HG03521 (cell line): ENCODE measurements at regions not wholly inside any gene's neighbourhood (a gene's known extent, or its start where the extent isn't known, plus 50 kb on each side); places are given as distances from the start of the nearest gene placed in this dataset.

ENCODE experiments used
- ATAC-seq: cut with Tn5 transposase; IDR thresholded peaks from one replicate; pipeline ENCODE4 v1.9.1; 2021; ENCODE audit warnings: mild to moderate bottlenecking, moderate library complexity; ENCODE audit not compliant: unreplicated experiment

DNA sequence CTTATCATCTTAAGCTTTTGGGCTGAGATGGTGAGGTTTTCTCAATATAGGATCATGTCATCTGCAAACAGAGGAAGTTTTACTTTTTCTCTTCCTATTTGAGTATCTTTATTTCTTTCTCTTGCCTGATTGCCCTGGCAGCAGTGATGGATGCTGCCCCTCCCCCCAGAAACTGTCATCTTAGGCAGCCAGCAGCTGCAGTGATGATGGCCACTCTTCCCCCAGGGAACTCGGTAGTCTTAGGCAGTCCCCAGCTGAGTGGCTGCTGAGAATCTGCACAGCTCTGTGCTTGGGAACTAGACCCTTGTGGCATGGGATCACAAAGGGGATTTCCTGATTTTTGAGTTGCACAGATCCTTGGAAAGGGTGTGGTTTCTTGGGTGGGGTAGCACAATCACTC lies 791.1 kb upstream of the ALCAM start:
- ATAC-seq: no peak

DNA sequence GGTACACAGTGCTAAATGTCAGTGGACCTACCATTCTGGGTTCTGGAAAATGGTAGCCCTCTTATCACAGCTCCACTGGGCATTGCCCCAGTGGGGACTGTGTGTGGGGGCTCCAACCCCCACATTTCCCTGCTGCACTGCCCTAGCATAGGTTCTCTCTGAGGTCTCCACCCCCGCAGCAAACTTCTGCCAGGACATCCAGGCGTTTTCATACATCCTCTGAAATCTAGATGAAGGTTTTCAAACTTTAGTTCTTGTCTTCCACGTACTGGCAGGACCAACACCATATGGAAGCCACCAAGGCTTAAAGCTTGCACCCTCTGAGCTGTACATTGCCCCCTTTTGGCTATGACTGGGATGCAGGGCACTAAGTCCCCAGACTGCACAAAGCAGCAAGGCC lies 788.2 kb upstream of the ALCAM start:
- ATAC-seq: no peak

DNA sequence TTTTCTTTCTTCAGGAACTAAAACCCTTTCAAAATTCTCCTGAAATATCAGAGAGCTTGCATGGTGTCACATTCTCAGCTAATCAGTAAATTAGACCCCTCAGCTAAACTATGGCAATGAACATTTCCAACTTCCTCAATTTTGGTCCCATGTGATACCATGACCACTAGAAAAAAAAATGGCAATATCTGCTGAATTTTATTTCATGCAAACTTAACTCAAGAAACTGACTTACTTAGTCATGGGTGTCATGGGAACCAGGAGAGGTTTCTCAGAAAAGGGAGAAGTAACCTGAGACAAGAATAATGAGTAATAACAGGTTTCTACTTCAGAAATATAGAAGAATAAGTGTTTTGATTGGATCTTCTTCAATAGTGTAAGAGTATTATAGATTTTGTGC lies 784.6 kb upstream of the ALCAM start:
- no peak for ATAC-seq

DNA sequence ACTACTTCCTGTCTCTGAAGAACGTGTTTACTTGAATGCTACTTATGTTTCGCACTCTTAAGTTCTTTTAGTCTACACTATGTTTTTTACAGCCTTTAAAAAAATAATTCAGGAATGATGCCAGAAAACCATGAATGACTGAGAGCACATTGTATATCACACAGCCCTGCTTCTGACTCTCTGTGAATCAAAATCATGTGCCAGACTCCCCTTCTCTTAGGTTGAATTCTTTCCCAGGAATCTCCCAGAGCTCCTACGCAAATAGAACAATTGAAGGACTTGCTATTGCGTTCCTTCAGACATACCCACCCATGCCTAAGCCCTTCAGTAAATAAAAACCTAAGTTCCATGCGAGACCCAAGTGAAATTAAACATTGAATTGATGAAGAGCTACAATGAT lies 782.0 kb upstream of the ALCAM start:
- ATAC-seq: no peak

DNA sequence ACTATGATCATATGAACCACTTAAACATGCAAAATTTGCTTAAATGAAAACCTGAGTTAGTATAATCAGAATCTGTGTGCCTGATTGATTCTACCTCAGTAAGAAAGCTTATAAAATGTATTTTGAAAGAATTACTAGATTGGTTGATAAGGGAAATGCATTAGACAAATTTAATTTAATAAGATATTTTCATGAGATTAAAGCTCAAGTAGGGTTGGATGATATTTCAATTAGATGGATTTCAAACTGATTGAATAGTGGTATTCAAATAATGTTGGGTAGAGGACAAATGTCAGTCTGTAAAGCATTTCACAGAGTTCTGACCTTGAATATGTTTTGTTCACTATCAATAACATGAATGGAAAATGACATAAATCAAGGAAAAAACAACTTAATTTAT lies 780.4 kb upstream of the ALCAM start:
- no peak for ATAC-seq

DNA sequence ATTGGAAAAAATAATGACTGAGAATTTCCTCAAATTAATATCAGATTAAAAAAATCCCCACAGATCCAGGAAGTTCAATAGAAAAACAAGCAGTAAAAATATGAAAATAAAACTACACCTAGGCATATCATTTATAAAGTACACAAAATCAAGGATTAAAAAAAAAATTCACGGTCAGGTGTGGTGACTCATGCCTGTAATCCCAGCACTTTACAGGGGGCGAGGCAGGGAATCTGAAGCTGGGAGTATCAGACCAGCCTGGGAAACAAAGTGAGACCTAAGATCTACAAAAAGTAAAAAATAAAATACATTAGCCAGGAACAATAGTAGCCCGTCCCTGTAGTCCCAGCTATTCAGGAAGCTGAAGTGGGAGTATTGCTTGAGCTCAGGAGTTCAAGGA lies 778.3 kb upstream of the ALCAM start:
- no peak for ATAC-seq

DNA sequence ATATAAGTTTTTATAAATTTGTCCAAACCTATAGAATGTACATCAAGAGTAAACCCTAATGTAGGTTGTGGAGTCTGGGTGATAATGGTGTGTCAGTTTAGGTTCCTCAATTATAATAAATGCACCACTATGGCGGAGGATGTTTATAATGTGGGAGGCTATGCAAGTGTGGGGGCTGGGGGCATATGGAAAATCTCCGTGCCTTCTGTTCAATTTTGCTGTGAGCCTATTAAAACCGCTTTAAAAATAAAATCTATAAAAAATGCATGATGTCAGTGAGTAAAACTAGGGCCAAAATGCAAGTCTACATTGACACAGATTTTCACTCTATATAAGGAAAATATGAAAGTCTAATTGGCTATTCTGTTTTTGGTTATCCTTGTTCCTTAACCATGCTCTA lies 774.9 kb upstream of the ALCAM start:
- no peak for ATAC-seq

GRCh38 chr3:104594491-104594890 lies 772.2 kb upstream of the ALCAM start:
- no peak for ATAC-seq

- no peak for ATAC-seq
Measured at GRCh38 chr3:104596054-104596453, 770.7 kb upstream of the ALCAM start.

GRCh38 chr3:104596551-104596950 lies 770.2 kb upstream of the ALCAM start:
- peak; percentile 80 for ATAC-seq

- no peak for ATAC-seq
Measured at GRCh38 chr3:104598848-104599511, 767.7 kb upstream of the ALCAM start.

GRCh38 chr3:104604326-104605010 lies 762.2 kb upstream of the ALCAM start:
- no peak for ATAC-seq

GRCh38 chr3:104606812-104607211 lies 759.9 kb upstream of the ALCAM start:
- ATAC-seq: no peak

DNA sequence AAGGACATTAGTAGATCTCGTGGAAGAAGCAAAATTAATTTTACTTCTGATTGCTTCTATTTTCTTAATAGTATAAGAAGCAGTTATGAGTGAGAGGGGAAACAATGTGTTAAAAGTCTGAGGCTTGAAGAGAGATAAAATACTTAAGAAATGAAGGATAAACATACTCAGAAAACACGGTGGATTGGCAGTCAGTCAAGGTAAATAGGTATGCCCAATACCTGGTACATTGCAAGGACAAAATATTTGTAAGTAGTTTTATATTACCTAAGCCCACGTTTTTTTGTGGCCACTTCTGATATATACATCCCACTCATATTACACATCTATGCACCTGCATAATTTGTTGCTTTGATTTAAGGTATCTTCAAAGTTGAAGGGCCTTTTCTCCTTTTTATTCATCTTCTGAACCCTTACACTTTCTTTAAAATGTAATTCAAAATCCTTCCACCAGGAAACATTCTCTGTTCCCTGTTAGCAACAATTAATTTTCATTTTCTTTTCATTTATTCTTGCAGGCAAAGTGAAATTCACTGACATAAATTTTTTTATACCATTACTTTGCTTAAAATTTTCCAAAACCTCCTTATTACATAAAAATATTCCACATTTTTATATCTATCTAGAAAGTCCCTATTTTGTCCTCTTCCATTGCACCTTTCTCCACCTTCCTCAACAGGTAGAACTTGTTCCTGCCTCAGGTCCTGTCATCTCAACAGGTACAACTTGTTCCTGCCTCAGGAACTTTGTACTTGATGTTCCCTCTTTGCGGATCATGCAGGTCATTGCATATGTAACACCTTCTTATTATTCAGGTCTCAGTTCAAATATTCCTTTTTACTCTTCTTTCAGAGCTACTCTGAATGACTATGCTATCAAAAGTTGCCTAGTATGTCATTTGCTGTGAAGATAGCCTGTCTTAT lies 755.7 kb upstream of the ALCAM start:
- ATAC-seq: no peak

DNA sequence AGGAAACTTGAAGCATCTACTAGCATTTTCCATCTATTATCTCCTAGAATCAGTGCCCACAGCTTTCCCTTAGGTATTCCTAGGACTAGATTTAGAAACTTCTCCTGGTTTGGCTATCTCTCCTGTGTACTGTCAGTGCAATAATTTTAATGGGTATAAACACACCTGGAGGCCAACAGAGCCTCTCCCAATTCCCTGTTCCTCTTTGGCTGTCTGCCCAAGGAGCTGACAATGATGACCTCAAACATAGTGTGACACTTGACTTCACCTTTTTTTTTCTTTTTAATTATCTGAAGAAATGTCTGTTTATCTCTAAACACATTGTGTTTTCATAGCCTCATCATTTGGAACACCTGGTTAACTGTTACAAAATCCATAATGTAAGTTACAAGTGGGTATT lies 754.5 kb upstream of the ALCAM start:
- no peak for ATAC-seq

GRCh38 chr3:104614564-104614963 lies 752.1 kb upstream of the ALCAM start:
- no peak for ATAC-seq

- ATAC-seq: peak; percentile 66
Measured at GRCh38 chr3:104628185-104628789, 738.4 kb upstream of the ALCAM start.

DNA sequence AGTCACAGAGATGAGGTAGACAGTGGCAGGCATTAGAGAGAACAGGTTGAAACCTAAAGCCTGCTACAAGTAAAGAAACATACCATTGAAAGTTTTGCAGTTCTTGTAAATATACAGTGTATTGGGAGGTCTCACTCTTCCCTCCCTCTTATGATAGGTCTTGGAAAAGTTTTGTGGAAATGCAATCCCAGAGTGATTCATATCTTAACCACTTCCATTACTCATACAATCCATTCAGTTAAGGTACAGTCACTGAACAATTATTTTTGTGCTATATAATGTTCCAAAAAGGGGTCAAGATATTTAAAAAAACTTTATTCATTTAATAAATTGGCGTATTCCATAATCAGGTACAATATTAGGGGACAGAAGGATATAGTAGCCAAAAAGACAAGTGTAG lies 737.7 kb upstream of the ALCAM start:
- no peak for ATAC-seq

DNA sequence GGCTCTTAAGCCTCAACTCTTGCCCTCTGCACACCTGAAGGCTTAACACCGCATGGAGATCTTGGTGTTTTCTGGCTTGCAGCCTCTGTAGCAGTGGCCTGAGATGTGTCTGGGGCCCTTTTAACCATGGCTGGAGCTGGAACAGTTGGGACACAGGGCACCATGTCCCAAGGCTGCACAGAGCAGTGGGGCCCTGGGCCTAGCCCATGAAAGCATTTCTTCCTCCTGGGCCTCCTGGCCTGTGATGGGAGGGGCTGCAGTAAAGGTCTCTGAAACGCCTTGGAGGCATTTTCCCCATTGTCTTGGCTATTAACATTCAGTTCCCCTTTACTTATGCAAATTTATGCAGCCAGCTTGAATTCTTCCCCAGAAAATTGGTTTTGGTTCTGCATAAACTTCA lies 735.5 kb upstream of the ALCAM start:
- no peak for ATAC-seq

DNA sequence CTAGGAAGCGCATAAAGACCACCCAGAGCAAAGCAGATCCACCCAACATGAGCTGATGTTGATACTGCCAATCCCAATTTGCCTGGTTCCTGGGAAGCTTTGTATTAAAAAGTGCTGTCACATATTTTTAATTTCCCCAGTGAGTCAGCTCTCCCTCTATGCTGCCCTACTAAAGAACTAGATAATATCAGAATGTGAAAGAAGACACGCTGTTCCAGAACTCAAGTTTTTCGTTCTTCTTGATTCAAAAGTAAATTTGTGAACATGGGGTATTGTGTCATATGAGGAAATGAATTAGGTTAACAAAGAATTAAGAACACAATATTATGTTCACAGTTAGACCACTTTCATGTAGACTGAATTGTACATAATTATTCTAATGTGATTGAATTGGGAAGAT lies 734.2 kb upstream of the ALCAM start:
- no peak for ATAC-seq

GRCh38 chr3:104632947-104633346 lies 733.8 kb upstream of the ALCAM start:
- no peak for ATAC-seq
